ENCODE measurements at regions not wholly inside any gene's neighbourhood (a gene's known extent, or its start where the extent isn't known, plus 50 kb on each side); places are given as distances from the start of the nearest gene placed in this dataset.

DNA sequence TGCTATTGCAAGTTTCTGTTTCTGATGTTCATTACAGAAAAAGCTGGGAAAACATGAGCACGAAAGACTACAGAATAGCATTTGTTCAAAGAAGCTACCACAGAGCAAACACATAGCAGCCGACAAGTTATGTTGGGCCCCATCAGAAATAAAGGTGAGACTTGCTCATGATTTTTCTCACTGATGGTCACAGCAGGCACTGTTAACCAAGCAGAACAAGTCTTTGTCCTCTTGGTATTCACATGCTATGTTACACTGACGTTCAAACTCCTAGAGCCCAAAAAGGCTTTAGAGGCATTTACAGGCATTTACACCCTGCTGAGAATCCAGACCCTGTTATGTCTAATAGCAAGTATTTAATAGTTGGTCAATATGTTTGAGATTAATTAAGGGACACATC, 235.0 kb upstream of the HNMT start:
- in situ Hi-C loops (cut with HindIII; ENCODE audit: low sequenced_read_pairs): no loop called here

DNA sequence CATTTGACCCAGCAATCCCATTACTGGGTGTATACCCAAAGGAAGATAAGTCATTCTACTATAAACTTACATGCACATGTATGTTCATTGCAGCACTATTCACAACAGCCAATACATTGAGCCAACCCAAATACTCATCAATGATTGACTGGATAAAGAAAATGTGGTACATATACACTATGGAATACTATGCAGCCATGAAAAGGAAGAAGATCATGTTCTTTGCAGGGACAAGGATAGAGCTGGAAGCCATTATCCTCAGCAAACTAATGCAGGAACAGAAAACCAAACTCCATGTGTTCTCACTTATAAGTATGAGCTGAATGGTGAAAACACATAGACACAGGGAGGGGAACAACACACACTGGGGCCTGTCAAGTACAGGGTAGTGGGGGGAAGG, 226.7 kb upstream of the HNMT start:
- in situ Hi-C loops (cut with HindIII; ENCODE audit: low sequenced_read_pairs): no loop called here

DNA sequence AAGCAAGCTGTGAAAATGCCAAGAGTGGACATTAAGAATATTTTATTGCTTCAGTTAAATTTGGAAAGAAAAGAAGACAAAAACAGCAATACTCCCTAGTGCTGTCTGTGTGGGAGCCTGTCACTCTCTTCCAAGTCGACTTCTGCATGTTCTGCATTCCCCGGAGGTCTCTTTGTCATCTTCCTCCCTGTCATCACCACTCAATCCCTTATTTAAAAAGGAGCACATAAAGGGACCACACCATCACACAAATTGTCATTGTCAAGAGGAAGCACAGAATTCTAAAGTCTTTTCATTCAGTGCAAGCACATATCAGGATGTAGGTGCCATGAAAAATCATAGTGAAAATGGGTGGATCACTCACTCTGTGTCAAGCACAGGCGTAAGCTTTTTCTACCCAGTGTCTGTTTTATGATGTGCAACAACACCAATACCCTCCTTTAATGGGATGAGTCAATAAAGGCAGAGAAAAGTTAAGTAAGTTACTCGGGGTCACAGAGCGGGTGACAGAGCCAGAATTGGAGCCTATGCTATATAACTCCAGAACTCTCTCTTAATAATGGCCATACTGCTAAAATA, 222.4 kb upstream of the HNMT start:
- in situ Hi-C loops (cut with HindIII; ENCODE audit: low sequenced_read_pairs): no loop called here

DNA sequence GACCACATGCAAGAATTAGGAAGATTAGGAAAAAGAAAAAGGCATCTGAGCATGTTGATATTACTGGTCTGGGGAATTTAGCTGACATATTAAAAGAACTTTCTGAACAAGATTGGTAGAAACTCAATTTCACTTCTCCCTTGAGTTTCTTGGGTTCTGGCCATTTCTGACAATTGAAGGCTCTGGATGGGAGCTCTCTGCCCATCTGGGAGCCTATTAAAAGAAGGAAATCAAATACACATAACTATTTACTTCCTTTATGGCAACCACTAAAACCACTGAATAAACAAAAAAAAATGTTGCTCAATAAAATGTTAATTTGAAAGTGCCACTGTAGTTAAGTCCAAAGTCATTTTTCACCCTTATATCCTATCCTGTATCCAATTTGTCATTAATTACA, 216.8 kb upstream of the HNMT start:
- in situ Hi-C loops (cut with HindIII; ENCODE audit: low sequenced_read_pairs): no loop called here

DNA sequence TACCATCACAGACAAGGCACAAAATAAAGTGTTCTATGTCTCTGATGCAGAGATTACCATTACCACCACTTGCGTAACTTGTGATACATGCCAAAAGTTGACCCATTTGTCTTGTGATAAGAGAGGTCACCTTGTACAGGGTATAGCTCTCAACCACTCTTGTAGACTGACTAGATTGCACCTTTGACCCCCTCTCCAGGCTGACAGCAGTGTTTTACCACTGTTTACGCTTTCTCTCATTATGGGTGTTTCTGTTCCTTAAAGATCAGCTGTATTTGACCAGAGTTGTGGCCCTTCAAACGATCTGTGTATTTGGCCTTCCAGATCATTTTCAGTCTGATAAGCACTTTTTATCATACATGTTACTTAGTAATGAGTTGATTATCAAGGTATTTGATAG, 215.7 kb upstream of the HNMT start:
- in situ Hi-C loops (cut with HindIII; ENCODE audit: low sequenced_read_pairs): no loop called here

DNA sequence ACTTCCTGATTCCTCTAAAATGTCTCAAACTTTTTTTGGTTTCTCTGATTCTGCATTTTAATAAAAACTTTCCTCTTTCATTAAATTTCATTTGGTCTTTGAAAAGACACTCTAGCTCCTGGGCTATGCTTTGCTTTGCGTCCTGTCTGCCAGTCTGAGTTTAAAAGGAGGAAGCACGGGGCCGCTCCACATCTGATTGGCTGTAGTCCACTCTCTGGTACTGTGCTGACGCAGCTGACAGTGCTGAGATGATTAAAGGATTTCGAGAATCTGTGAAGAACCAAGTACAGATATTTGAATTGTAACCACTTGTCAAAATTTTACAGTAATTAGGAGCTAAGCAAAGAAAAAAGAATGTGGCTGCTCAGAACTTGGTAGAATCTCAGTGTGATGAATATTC, 199.6 kb upstream of the HNMT start:
- in situ Hi-C loops (cut with HindIII; ENCODE audit: low sequenced_read_pairs): no loop called here

DNA sequence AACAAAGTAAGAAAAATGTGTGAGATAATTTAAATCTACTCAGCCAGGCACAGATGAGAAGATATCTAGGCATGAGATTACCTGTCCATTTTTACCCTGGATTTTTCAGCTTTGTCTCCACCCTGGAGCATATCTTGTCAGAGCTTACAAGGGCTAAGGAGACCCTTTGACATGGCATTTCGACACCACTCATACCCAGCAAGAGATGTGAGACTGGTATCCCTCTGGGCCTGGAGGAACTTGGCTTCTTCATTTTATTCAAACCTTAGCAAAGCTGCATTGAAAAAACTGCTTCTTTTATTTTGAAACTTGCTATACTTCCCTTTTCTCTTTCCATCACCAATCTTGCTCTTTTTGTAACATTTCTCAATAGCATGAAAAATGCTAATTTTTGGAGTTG, 194.9 kb upstream of the HNMT start:
- in situ Hi-C loops (cut with HindIII; ENCODE audit: low sequenced_read_pairs): no loop called here

DNA sequence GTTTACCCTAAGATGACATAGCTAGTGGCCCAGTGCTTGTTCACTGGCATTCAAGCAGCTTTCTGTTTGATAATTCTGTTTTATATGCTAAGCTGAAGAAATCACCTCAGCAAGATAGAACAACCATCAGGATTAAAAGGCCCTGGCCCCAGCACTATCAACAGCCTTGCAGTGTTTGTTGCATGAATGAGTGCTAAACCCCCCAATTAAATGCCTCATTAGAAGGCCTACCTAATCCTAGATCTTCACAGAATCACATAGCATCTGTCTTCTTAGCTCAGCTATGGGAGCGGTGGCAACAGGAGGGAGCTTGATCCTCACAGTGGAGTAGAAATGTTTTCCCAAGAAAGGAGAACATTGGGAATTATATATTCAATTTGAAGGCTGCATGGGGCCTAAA, 194.1 kb upstream of the HNMT start:
- in situ Hi-C loops (cut with HindIII; ENCODE audit: low sequenced_read_pairs): no loop called here

DNA sequence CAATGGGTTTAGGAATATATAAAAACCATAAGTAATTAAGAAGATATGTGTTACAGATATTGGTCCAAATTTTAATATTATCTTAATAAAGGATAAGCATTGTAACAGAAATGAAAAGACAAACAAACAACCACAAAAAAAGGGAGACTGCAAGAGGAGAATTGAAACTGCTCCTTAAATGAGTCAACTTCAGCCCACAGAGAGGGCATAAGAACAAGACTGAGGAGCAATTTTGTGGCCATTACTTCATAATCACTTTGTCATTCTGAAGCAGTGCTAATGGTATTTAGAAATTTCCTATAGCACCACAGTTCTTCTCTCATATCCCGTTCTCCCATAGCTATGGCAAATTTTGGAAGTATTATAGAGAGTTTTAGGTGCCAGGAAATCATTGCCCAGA, 193.2 kb upstream of the HNMT start:
- in situ Hi-C loops (cut with HindIII; ENCODE audit: low sequenced_read_pairs): no loop called here

DNA sequence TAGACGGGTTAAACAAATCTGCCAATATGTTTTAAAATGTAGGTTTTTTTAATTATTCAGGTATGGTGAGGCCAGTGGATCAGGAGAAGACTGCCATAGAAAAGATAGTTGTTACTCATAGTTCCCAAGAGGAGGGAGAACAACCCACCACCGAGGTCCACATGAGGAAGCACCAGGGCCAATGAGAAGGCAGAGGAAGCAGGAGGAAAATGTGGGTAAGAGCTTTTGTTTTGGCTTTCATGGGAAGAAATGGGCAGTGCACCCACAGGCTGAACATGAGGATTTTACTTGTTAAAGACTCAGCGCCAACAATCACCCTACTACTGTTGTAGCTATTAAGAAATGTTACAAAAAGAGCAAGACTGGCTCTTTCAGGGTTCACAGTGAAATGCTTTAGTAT, 191.8 kb upstream of the HNMT start:
- in situ Hi-C loops (cut with HindIII; ENCODE audit: low sequenced_read_pairs): no loop called here

DNA sequence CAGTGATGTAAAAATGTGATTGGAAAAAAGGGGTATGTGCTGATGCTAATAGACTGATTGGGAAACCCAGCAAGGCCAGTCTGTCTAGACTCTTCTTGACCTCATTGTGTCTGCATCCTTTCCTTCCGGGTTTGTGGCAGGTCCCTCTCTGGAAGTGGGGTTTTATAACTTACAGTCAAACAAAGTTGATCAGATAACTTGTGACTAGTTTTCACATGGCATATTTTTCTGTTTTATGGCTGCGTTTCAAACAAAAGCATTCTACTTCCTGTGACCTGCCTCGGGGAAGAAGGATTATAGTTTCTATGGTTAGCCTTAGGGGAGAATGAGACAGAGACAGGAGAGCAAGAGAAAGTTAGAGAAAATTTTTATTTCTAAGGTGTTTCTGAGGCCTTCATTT, 188.7 kb upstream of the HNMT start:
- in situ Hi-C loops (cut with HindIII; ENCODE audit: low sequenced_read_pairs): no loop called here

DNA sequence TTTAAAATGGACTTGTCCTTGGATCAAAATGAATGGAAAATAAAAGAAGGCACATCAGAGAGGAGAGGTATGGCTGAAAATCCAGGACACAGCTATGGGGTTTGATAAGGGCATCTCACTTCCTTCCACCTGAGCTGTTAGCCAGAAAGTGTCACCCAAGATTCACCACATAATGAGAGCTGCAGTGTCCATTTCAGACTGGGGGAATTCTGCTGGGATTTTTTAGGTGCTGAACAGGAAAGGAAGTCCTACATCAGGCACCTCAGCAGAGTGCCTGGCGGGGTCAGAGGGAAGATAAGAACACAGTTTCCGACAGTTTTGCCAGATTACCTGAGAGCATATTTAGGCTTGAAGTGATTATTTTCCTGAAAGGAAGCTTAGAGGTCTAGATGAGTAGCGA, 187.6 kb upstream of the HNMT start:
- in situ Hi-C loops (cut with HindIII; ENCODE audit: low sequenced_read_pairs): no loop called here

DNA sequence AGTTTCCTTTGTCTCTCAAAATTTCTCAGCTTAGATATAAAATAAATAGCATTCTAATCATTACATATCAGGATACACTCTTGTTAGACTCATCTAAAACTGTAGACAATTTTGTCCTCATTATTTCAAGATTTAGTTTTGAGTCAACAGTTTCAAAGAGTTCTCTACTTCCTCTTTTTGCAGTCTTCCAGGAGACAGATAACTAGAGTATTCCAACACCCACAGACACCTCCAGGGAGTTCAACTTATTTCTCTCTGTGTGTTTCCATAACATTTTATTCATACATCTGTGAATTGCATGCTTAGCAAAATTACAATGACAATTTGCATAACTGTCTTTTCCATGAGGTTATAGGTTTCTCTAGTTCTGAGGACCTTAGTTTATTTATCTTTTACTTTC, 166.6 kb upstream of the HNMT start:
- in situ Hi-C loops (cut with HindIII; ENCODE audit: low sequenced_read_pairs): no loop called here

DNA sequence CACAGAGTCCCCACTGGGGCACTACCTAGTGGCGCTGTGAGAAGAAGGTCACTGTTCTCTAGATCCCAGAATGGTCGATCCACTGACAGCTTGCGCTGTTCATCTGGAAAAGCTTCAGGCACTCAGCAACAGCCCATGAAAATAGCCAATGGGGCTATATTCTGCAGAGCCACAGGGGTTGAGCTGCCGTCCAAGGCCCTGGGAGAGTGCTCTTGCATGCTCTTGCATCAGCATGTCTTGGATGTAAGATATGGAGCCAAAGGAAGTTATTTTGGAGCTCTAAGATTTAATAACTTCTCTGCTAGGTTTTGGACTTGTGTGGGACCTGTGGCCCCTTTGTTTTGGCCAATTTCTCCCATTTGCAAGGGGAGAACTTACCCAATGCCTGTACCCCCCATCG, 164.7 kb upstream of the HNMT start:
- in situ Hi-C loops (cut with HindIII; ENCODE audit: low sequenced_read_pairs): no loop called here

DNA sequence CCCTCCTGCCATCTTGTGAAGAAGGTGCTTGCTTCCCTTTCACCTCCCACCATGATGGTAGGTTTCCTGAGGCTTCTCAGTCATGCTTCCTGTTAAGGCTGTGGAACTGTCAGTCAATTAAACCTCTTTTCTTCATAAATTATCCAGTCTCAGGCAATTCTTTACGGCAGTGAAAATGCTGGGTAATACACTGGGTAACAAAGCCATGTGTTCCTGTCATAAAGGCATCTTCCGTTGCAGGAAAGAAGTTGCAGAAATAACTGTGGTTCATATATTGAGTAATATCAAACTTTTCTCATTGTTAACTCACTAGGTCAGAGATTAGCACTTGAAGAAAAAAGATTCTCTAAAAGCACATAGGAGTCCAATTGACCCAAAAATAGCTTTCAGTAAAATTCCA, 163.9 kb upstream of the HNMT start:
- in situ Hi-C loops (cut with HindIII; ENCODE audit: low sequenced_read_pairs): no loop called here

DNA sequence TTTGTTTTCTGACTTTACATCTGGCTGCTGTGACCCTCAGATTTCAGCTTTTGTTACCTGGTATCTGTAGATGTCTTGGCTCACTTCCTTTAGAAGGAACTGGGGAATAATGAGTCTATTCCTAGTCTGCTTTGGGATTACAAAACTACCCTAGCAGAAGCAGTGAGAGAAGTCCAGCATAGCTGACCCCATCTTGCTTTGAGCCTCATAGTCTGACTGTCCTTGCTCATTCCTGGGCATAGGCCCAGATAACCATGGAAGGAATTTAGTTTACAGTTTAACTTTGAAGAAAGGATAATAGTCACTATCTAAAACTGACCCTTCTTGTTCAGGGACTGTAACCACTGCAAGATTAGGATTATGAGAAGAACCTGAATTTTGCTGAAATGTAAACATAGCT, 163.0 kb upstream of the HNMT start:
- in situ Hi-C loops (cut with HindIII; ENCODE audit: low sequenced_read_pairs): no loop called here

DNA sequence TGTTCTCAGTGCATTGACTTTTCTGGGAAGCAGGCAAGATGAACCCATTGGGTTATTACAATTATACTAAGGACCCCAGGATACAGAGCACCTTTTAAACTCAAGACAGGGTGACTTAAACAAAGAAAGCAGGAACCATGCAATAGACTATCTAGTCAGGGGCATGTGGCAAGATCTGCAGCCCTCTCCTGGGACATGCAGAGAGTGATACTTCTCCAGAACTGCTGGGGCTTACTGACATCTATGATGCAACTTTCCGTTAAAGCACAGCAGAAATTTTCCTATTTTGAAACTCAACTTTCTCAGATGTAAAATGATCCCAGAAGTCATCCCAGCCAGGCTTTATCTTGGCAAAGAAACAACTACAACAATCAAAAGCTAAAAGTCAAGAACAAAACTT, 162.2 kb upstream of the HNMT start:
- in situ Hi-C loops (cut with HindIII; ENCODE audit: low sequenced_read_pairs): no loop called here

DNA sequence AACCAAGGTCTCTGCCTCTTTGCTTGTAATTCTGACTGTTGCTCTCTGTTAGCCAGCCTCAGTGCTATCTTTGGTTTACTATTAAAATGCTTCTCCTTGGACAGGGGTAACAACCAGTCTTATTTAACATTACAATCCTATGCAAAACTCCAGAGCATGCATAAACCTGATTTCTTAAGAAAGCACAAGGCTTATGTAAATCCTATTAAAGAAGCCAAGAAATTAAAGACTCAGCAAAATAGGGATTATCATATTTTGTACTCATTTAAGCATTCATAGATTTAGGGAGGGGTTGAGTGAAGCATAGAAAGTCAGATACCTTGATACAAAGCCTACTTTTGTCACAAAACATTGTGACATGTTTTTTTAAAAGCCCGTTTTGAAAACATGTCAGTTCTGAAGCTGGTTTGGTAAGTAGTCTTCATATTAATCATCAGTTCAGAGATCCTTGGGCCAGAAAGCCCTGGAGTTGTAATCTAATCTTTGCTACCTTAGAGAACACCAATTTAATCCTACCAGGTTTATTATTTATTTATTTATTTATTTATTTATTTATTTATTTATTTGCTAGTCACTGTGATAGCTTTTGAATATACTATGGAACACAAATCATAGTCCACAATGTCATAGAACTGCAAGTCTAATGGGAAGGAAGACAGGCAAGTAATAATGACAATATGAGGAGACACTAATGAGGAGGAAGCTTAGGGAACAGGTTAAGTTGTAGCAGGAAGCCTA, 158.0 kb upstream of the HNMT start:
- in situ Hi-C loops (cut with HindIII; ENCODE audit: low sequenced_read_pairs): no loop called here

DNA sequence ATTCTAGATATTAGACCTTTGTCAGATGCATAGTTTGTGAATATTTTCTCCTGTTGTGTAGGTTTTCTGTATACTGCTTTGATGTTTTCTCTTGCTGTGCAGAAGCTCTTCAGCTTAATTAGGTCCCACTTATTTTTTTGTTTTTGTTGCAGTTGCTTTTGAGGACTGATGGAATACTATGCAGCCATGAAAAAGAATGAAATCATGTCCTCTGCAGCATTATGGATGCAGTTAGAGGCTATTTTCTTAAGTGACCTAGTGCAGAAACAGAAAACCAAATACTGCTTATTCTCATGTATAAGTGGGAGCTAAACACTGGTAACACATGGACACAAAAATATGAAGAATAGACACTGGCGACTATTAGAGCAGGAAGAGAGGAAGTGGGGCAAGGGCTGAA, 155.0 kb upstream of the HNMT start:
- in situ Hi-C loops (cut with HindIII; ENCODE audit: low sequenced_read_pairs): no loop called here

DNA sequence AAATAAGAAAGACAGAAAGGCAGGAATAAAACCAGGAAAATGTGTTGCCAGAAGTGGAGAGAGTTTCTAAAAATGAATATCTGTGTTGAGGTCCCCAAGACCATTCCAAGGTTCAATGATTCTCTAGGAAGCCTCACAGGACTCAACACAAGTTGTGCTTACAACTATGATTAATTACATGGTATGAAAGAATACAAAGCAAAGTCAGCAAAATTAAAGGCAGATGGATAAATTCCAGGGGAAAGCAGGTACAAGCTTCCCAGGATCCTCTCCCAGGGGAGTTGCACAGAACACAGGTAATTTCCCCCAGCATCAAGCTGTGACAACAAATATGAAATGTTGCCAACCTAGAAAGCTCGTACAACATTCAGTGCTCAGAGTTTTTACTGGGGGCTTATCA, 154.4 kb upstream of the HNMT start:
- in situ Hi-C loops (cut with HindIII; ENCODE audit: low sequenced_read_pairs): no loop called here

DNA sequence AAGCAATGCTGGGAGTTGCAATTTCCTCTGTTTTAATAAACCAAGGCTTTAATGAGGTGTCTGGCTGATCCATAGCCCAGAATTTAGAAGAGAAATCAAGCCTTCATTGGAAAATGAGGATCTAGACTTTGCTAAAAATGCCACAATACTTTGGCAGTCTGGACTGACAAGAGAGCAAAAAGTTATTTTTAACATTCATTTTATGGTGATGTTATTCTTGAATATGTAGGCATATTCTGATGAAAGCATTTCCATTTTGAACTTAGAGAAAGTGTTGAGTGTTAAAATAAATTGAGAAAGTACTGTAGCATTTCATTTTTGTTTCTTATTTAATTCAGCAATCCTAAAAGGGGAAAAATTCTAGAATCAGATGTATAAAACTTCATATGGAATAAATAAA, 151.8 kb upstream of the HNMT start:
- in situ Hi-C loops (cut with HindIII; ENCODE audit: low sequenced_read_pairs): no loop called here

DNA sequence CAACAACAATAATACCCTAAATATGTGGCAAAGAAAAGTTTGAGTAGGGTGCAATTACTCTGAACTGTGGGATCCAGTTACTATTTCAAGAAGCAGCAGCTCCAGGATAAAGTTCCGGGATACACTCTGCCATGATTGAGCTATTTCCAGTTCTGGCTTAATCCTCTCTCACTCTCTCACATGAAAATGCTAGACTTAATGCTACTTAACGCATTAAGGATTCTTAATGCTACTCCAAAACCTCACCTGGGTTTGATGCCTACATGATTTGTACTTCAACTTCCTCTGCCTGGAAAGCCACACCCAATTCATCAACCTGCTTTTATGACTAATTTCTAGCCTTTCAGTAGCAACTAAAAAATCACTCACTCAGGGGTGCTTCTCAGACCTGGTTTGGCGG, 151.1 kb upstream of the HNMT start:
- in situ Hi-C loops (cut with HindIII; ENCODE audit: low sequenced_read_pairs): no loop called here

DNA sequence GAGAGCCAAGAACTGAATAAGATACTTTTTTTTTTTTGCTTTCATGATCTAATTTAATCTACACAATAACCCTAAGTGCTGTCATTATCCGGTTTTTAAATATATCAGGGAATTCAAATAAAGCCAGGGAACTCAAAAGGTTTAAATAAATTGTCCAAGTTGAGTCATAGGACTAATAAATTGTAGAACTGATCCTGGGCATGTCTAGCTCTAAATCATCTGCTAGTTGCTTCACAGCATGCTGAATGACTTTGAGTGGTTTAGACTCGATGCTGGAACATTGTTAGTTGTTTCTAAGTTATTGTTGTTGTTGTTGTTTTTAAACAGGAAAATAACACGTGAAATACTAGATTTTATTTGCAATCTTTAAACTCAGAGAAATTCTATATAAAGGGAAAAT, 147.2 kb upstream of the HNMT start:
- in situ Hi-C loops (cut with HindIII; ENCODE audit: low sequenced_read_pairs): no loop called here
